Endothelial cell of umbilical vein (primary cell): ENCODE measurements at regions not wholly inside any gene's neighbourhood (a gene's known extent, or its start where the extent isn't known, plus 50 kb on each side); places are given as distances from the start of the nearest gene placed in this dataset.

Experiments
- BruUV-seq: library from RNA; stranded (reverse); fragments of 400-500 nt; replicated peaks from 2 replicates; lab custom pipeline; 2021; lab: Mats Ljungman, UMichigan
- CTCF ChIA-PET: fragments of 300-600, 350-600 bp; sonication (Branson Sonifier 250); formaldehyde crosslinking; loops from one replicate; lab custom pipeline; 2021; ENCODE audit warnings: antibody characterized with exemption, inconsistent platforms; lab: Charles Lee
- POLR2A ChIA-PET: fragments of 300-600, 350-600 bp; sonication (Branson Sonifier 250); formaldehyde crosslinking; loops from one replicate; lab custom pipeline; 2021; ENCODE audit warnings: antibody characterized with exemption, inconsistent platforms; lab: Charles Lee
- DNase-seq: peaks from one replicate; pipeline ENCODE4 v3.0.0-alpha.2; 2011; ENCODE audit warnings: low read depth, low spot score
- FAIRE-seq: peaks from 2 replicates; lab custom pipeline; 2011; peaks lifted over from hg19 to GRCh38; lab: Jason Lieb, UNC
- H2AFZ ChIP-seq: 2 replicates; pipeline ENCODE4 v1.6.0; 2012; ENCODE audit warnings: low read depth, low read length, control low read depth, inconsistent platforms
- H3K27ac ChIP-seq: 2 replicates; pipeline ENCODE4 v1.5.1; 2011; ENCODE audit warnings: low read depth, mild to moderate bottlenecking, control low read depth, low read length, moderate library complexity; ENCODE audit not compliant: insufficient read depth
- H3K27me3 ChIP-seq, 2 experiments: 2 replicates each; pipeline versions ENCODE4 v1.6.0 to v1.6.1; 2011; ENCODE audit warnings: low read length in 2 of 2, mixed read lengths in 1 of 2; ENCODE audit not compliant: control insufficient read depth in 2 of 2, insufficient read depth in 2 of 2
- H3K36me3 ChIP-seq, 2 experiments: 2 replicates in 1 of 2; 3 replicates in 1 of 2; pipeline ENCODE4 v1.5.1; 2011; ENCODE audit warnings: low read length in 2 of 2, mild to moderate bottlenecking in 1 of 2, moderate library complexity in 1 of 2; ENCODE audit not compliant: control insufficient read depth in 2 of 2, insufficient read depth in 2 of 2; ENCODE audit errors: extremely low read depth in 1 of 2
- H3K4me1 ChIP-seq: 3 replicates; pipeline ENCODE4 v1.5.1; 2011; ENCODE audit warnings: mild to moderate bottlenecking, low read length; ENCODE audit not compliant: control insufficient read depth, insufficient read depth; ENCODE audit errors: extremely low read depth
- H3K4me2 ChIP-seq: 2 replicates; pipeline ENCODE4 v1.6.1; 2011; ENCODE audit warnings: low read length, control low read depth, mixed read lengths; ENCODE audit not compliant: insufficient read depth
- H3K4me3 ChIP-seq, 3 experiments: fragments of 200-600 bp in 1 of 3; sonication (generic), shearing (Covaris generic) in 1 of 3; replicated peaks in 1 of 3; 2 replicates each; pipeline ENCODE4 v1.5.1; 2011 to 2016; ENCODE audit warnings: control low read depth in 3 of 3, low read length in 3 of 3, mild to moderate bottlenecking in 2 of 3, inconsistent platforms in 1 of 3, low read depth in 1 of 3, moderate library complexity in 1 of 3; ENCODE audit not compliant: insufficient read depth in 1 of 3
- H3K79me2 ChIP-seq: 2 replicates; pipeline ENCODE4 v1.6.0; 2012; ENCODE audit warnings: low read length, inconsistent platforms; ENCODE audit not compliant: control insufficient read depth, insufficient read depth
- H3K9ac ChIP-seq: replicated peaks from 2 replicates; pipeline ENCODE3; 2011; ENCODE audit warnings: low read length, control low read depth; ENCODE audit not compliant: insufficient read depth; ENCODE audit errors: extremely low read depth
- H3K9me1 ChIP-seq: replicated peaks from 3 replicates; pipeline ENCODE4 v1.6.0; 2011; ENCODE audit warnings: mild to moderate bottlenecking, low read length; ENCODE audit not compliant: control insufficient read depth, insufficient read depth; ENCODE audit errors: extremely low read depth
- H3K9me3 ChIP-seq: replicated peaks from 2 replicates; pipeline ENCODE4 v1.5.1; 2012; ENCODE audit warnings: low read length, inconsistent platforms; ENCODE audit not compliant: control insufficient read depth, insufficient read depth
- H4K20me1 ChIP-seq: replicated peaks from 2 replicates; pipeline ENCODE3; 2011; ENCODE audit warnings: mild to moderate bottlenecking, low read length; ENCODE audit not compliant: control insufficient read depth, insufficient read depth; ENCODE audit errors: extremely low read depth
- EZH2 ChIP-seq: IDR thresholded peaks from 2 replicates; pipeline ENCODE4 v1.6.1; 2012; ENCODE audit warnings: borderline replicate concordance, low read depth, mild to moderate bottlenecking, moderate library complexity, low read length, inconsistent platforms; ENCODE audit not compliant: severe bottlenecking
- FOS ChIP-seq: IDR thresholded peaks from 2 replicates; pipeline ENCODE4 v1.6.1; 2011; ENCODE audit warnings: mild to moderate bottlenecking, low read length, moderate library complexity, borderline replicate concordance; ENCODE audit not compliant: insufficient read depth
- GATA2 ChIP-seq: IDR thresholded peaks from 2 replicates; pipeline ENCODE4 v1.7.0; 2011; ENCODE audit warnings: low read depth, mild to moderate bottlenecking, moderate library complexity, mixed read lengths, low read length; ENCODE audit not compliant: insufficient read length, insufficient read depth
- JUN ChIP-seq: IDR thresholded peaks from 2 replicates; pipeline ENCODE4 v1.6.1; 2011; ENCODE audit warnings: borderline replicate concordance, low read depth; ENCODE audit not compliant: insufficient read length, insufficient read depth
- MYC ChIP-seq: IDR thresholded peaks from one replicate; pipeline ENCODE4 v1.6.1; 2011; ENCODE audit warnings: mild to moderate bottlenecking, low read depth, low read length
- POLR2AphosphoS5 ChIP-seq: IDR thresholded peaks from 2 replicates; pipeline ENCODE4 v1.6.1; 2012; ENCODE audit warnings: low read depth, mild to moderate bottlenecking, control low read depth, low read length, moderate library complexity; ENCODE audit not compliant: insufficient read depth
- dilution Hi-C: fragments of 300-500 bp; cut with MboI; formaldehyde crosslinking; loops from one replicate; pipeline ENCODE4 v1.15.0; 2019; ENCODE audit warnings: low sequenced_read_pairs; ENCODE audit not compliant: extremely low pct_ligation_motif_present
- intact Hi-C: fragments of 100-400 bp; cut with micrococcal nuclease; formaldehyde crosslinking; loops from one replicate; pipeline ENCODE4 v1.10.0; 2022

GRCh38 chr5:91301106-91301846 is 81.8 kb downstream of the ARRDC3 start:
- dilution Hi-C loops, result no loop called here
- Histone ChIP-seq H3K4me2 (no peak overlapping the region), H3K9me3 (no peaks in the 10 kb centered on the region), H4K20me1 (no peaks in the 10 kb centered on the region), H2AFZ (no peak overlapping the region), H3K27ac (no peak overlapping the region), H3K36me3 (no peaks in the 10 kb centered on the region), H3K79me2 (no peaks in the 10 kb centered on the region), H3K9me1 (no peaks in the 10 kb centered on the region), H3K4me3 (no peak overlapping the region), H3K4me1 (no peaks in the 10 kb centered on the region), H3K9ac (no peak overlapping the region), H3K27me3 (no peaks in the 10 kb centered on the region)
- no peak for TF ChIP-seq FOS
- intact Hi-C loops, result no loop called here
- BruUV-seq, result no TSS peak
- CTCF ChIA-PET, result interaction anchor here (0.9 to 1.5 kb wide), 6 partner anchors 9 to 499 kb away, joined by 3 to 5 read pairs (median 3); no protein-coding TSS in a partner anchor
- DNase-seq, result no peak
- POLR2A ChIA-PET, result interaction anchor here (0.6 kb wide), 1 partner anchor 25 kb away, joined by 6 read pairs; no protein-coding TSS in a partner anchor
- peak; percentile 15 for FAIRE-seq

- Histone ChIP-seq H2AFZ (no peak overlapping the region), H3K27ac (no peak overlapping the region), H3K4me2 (no peak overlapping the region), H3K9me3 (no peaks in the 10 kb centered on the region), H4K20me1 (no peaks in the 10 kb centered on the region), H3K4me3 (no peak overlapping the region), H3K79me2 (no peaks in the 10 kb centered on the region), H3K27me3 (no peaks in the 10 kb centered on the region), H3K36me3 (no peaks in the 10 kb centered on the region), H3K9ac (no peak overlapping the region), H3K9me1 (no peaks in the 10 kb centered on the region), H3K4me1 (no peaks in the 10 kb centered on the region)
- DNase-seq, result no peak
- no peak for TF ChIP-seq GATA2
- TF ChIP-seq FOS, result no peak
- no peak for TF ChIP-seq POLR2AphosphoS5
- no peak for TF ChIP-seq MYC
- TF ChIP-seq EZH2, result no peak
- no peak for TF ChIP-seq JUN
- dilution Hi-C loops (no loop called here), intact Hi-C loops (no loop called here)
- POLR2A ChIA-PET, result no interaction called here
- no TSS peak for BruUV-seq
- FAIRE-seq, result peak; percentile 12
- CTCF ChIA-PET, result interaction anchor here (1.1 kb wide), 1 partner anchor 17 kb away, joined by 3 read pairs; no protein-coding TSS in a partner anchor
These were observed 85.1 kb downstream of the ARRDC3 start for GRCh38 chr5:91297994-91298393.
